IMR-90 (cell line): ENCODE measurements at regions not wholly inside any gene's neighbourhood (a gene's known extent, or its start where the extent isn't known, plus 50 kb on each side); places are given as distances from the start of the nearest gene placed in this dataset.

Source experiments
- ATAC-seq: fragments of 200-7000 bp; cut with Tn5 transposase; 2 replicates; pipeline ENCODE4 v1.9.1; 2020; ENCODE audit warnings: low read depth, mild to moderate bottlenecking, moderate library complexity
- BruUV-seq: library from RNA; stranded (reverse); fragments of 400-500 nt; replicated peaks from 2 replicates; lab custom pipeline; 2021; lab: Mats Ljungman, UMichigan
- CTCF ChIA-PET: fragments of 300-600 bp; formaldehyde crosslinking; extraction: SDS; loops from one replicate; lab custom pipeline; 2021; ENCODE audit warnings: antibody characterized with exemption; lab: Yijun Ruan, JAX
- POLR2A ChIA-PET: fragments of 300-600 bp; sonication (Branson Sonifier 250); formaldehyde crosslinking; loops from one replicate; lab custom pipeline; 2022; ENCODE audit warnings: antibody characterized with exemption; ENCODE audit not compliant: unreplicated experiment; lab: Charles Lee
- DNase-seq: peaks from one replicate; pipeline ENCODE4 v3.0.0; 2013
- H2AFZ ChIP-seq: replicated peaks from 2 replicates; pipeline ENCODE3; 2013; ENCODE audit warnings: low read length, mild to moderate bottlenecking; ENCODE audit not compliant: poor library complexity
- H2AK5ac ChIP-seq: 2 replicates; pipeline ENCODE4 v1.6.1; 2013; ENCODE audit warnings: low read depth, low read length, inconsistent platforms
- H2AK9ac ChIP-seq: replicated peaks from 2 replicates; pipeline ENCODE3; 2013; ENCODE audit warnings: mild to moderate bottlenecking, low read depth, low read length, moderate library complexity; ENCODE audit not compliant: poor library complexity
- H2BK120ac ChIP-seq: 2 replicates; pipeline ENCODE4 v1.6.1; 2013; ENCODE audit warnings: low read depth, low read length, inconsistent platforms
- H2BK15ac ChIP-seq: 3 replicates; pipeline ENCODE4 v1.6.1; 2013; ENCODE audit warnings: low read depth, low read length, inconsistent platforms
- H2BK20ac ChIP-seq: 2 replicates; pipeline ENCODE4 v1.6.1; 2013; ENCODE audit warnings: low read depth, mild to moderate bottlenecking, inconsistent platforms, low read length, moderate library complexity
- H2BK5ac ChIP-seq: 2 replicates; pipeline ENCODE4 v1.6.1; 2013; ENCODE audit warnings: mild to moderate bottlenecking, low read depth, low read length, inconsistent platforms; ENCODE audit not compliant: poor library complexity, severe bottlenecking
- H3K14ac ChIP-seq: replicated peaks from 2 replicates; pipeline ENCODE4 v1.6.1; 2013; ENCODE audit warnings: low read depth, low read length, inconsistent platforms
- H3K18ac ChIP-seq: 2 replicates; pipeline ENCODE4 v1.6.1; 2013; ENCODE audit warnings: low read depth, low read length, control low read depth
- H3K23ac ChIP-seq: 2 replicates; pipeline ENCODE4 v1.6.1; 2013; ENCODE audit warnings: low read depth, low read length, inconsistent platforms
- H3K27ac ChIP-seq: 2 replicates; pipeline ENCODE4 v1.5.1; 2013; ENCODE audit warnings: mild to moderate bottlenecking, control low read depth, low read length; ENCODE audit not compliant: insufficient read depth
- H3K27me3 ChIP-seq: 2 replicates; pipeline ENCODE4 v1.6.1; 2013; ENCODE audit warnings: low read length; ENCODE audit not compliant: control insufficient read depth, insufficient read depth
- H3K36me3 ChIP-seq: 2 replicates; pipeline ENCODE4 v1.6.1; 2013; ENCODE audit warnings: low read length, mixed read lengths; ENCODE audit not compliant: control insufficient read depth, insufficient read depth
- H3K4ac ChIP-seq: 2 replicates; pipeline ENCODE4 v1.6.1; 2013; ENCODE audit warnings: low read depth, low read length, inconsistent platforms
- H3K4me1 ChIP-seq: 2 replicates; pipeline ENCODE4 v1.6.1; 2013; ENCODE audit warnings: low read length, mixed read lengths; ENCODE audit not compliant: control insufficient read depth, insufficient read depth
- H3K4me2 ChIP-seq: 2 replicates; pipeline ENCODE4 v1.6.1; 2013; ENCODE audit warnings: low read depth, mild to moderate bottlenecking, control low read depth, low read length, moderate library complexity
- H3K4me3 ChIP-seq: 2 replicates; pipeline ENCODE4 v1.5.1; 2013; ENCODE audit warnings: low read depth, mild to moderate bottlenecking, control low read depth, low read length, moderate library complexity; ENCODE audit not compliant: insufficient read depth
- H3K56ac ChIP-seq: 2 replicates; pipeline ENCODE4 v1.6.1; 2013; ENCODE audit warnings: low read length, inconsistent platforms; ENCODE audit not compliant: insufficient read depth; ENCODE audit errors: extremely low read depth
- H3K79me1 ChIP-seq, 2 experiments: 2 replicates each; pipeline ENCODE4 v1.6.1; 2013; ENCODE audit warnings: low read length in 2 of 2, inconsistent platforms in 1 of 2, low read depth in 1 of 2
- H3K9ac ChIP-seq: 2 replicates; pipeline ENCODE4 v1.6.1; 2013; ENCODE audit warnings: low read depth, low read length, control low read depth
- H3K9me1 ChIP-seq: 2 replicates; pipeline ENCODE4 v1.6.1; 2013; ENCODE audit warnings: low read length, inconsistent platforms; ENCODE audit not compliant: insufficient read depth
- H3K9me3 ChIP-seq: 2 replicates; pipeline ENCODE4 v1.6.1; 2013; ENCODE audit warnings: low read length; ENCODE audit not compliant: control insufficient read depth, insufficient read depth
- H4K20me1 ChIP-seq: 2 replicates; pipeline ENCODE4 v1.6.1; 2013; ENCODE audit warnings: low read length, inconsistent platforms; ENCODE audit not compliant: insufficient read depth
- H4K5ac ChIP-seq: 2 replicates; pipeline ENCODE4 v1.6.1; 2013; ENCODE audit warnings: mild to moderate bottlenecking, low read depth, low read length, control low read depth
- H4K8ac ChIP-seq, 2 experiments: 2 replicates each; pipeline ENCODE4 v1.6.1; 2013; ENCODE audit warnings: low read depth in 2 of 2, low read length in 2 of 2, control low read depth in 1 of 2, inconsistent platforms in 1 of 2
- H4K91ac ChIP-seq: 2 replicates; pipeline ENCODE4 v1.6.1; 2013; ENCODE audit warnings: low read depth, low read length, inconsistent platforms; ENCODE audit not compliant: insufficient read depth
- MAFK ChIP-seq: IDR thresholded peaks from 2 replicates; pipeline ENCODE4 v1.6.1; 2012; ENCODE audit warnings: low read depth, low read length, improper control_type of control experiment
- MXI1 ChIP-seq: IDR thresholded peaks from 2 replicates; pipeline ENCODE4 v1.6.1; 2012; ENCODE audit warnings: low read depth, mild to moderate bottlenecking, low read length, moderate library complexity, borderline replicate concordance
- RFX5 ChIP-seq: IDR thresholded peaks from 2 replicates; pipeline ENCODE4 v1.8.0; 2012; ENCODE audit warnings: low read depth, mild to moderate bottlenecking, low read length, moderate library complexity
- WGBS, 2 experiments: methylation state at CpG; one replicate each; pipeline versions ENCODE4 v1.1.5 to v1.1.7; 2013; ENCODE audit warnings: missing lambda C conversion rate in 2 of 2; ENCODE audit not compliant: insufficient read length in 1 of 2; ENCODE audit errors: extremely low coverage in 2 of 2; 5-methylcytosine and 5-hydroxymethylcytosine counted together
- dilution Hi-C: fragments of 300-500 bp; cut with HindIII; formaldehyde crosslinking; loops from one replicate; pipeline ENCODE4 v1.14.3; 2018; ENCODE audit warnings: low sequenced_read_pairs; ENCODE audit not compliant: unreplicated experiment
- in situ Hi-C: fragments of 300-500 bp; cut with MboI; formaldehyde crosslinking; loops from 3 replicates; pipeline ENCODE4 v1.14.3; 2019; ENCODE audit warnings: low sequenced_read_pairs, inconsistent platforms, mixed read lengths
- intact Hi-C: fragments of 100-400 bp; cut with micrococcal nuclease; formaldehyde crosslinking; loops from 2 replicates; pipeline ENCODE4 v1.10.0; 2022
- TF ChIP-seq, protein P1 (sequence below): fragments of 150-350 bp; IDR thresholded peaks from 2 replicates; pipeline ENCODE4 v1.6.1; 2017; ENCODE audit warnings: mild to moderate bottlenecking, antibody characterized with exemption, low read length, low read depth
- TF ChIP-seq, protein P2 (sequence below): fragments of 150-350 bp; IDR thresholded peaks from 2 replicates; pipeline ENCODE4 v1.6.1; 2016; ENCODE audit warnings: low read depth, mild to moderate bottlenecking, low read length, moderate library complexity, borderline replicate concordance

- no peaks in the 10 kb centered on the region for H3K9me3 ChIP-seq
- no peak overlapping the region for H3K18ac ChIP-seq
- H2BK5ac ChIP-seq = no peak overlapping the region
- DNase-seq (no peak), ATAC-seq (no peak)
- dilution Hi-C loops (no loop called here), in situ Hi-C loops (no loop called here), intact Hi-C loops (no loop called here)
- H2BK120ac ChIP-seq = no peak overlapping the region
- H3K23ac ChIP-seq = no peak overlapping the region
- no peak overlapping the region for H3K56ac ChIP-seq
- H4K20me1 ChIP-seq = no peaks in the 10 kb centered on the region
- no peak overlapping the region for H3K9ac ChIP-seq
- no peak overlapping the region for H3K14ac ChIP-seq
- POLR2A ChIA-PET = no interaction called here
- H2AK5ac ChIP-seq = no peak overlapping the region
- H4K8ac ChIP-seq = no peak overlapping the region
- no CpG with 5 or more reads among the region's 3 CpGs for WGBS, 2 experiments
- no peak overlapping the region for H2BK15ac ChIP-seq
- no peak overlapping the region for H2AFZ ChIP-seq
- H3K4ac ChIP-seq = no peak overlapping the region
- H3K27ac ChIP-seq = no peak overlapping the region
- TF ChIP-seq, protein P1, sequence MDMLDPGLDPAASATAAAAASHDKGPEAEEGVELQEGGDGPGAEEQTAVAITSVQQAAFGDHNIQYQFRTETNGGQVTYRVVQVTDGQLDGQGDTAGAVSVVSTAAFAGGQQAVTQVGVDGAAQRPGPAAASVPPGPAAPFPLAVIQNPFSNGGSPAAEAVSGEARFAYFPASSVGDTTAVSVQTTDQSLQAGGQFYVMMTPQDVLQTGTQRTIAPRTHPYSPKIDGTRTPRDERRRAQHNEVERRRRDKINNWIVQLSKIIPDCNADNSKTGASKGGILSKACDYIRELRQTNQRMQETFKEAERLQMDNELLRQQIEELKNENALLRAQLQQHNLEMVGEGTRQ = no peak
- TF ChIP-seq RFX5 (no peak), MAFK (no peak), MXI1 (no peak)
- TF ChIP-seq, protein P2, sequence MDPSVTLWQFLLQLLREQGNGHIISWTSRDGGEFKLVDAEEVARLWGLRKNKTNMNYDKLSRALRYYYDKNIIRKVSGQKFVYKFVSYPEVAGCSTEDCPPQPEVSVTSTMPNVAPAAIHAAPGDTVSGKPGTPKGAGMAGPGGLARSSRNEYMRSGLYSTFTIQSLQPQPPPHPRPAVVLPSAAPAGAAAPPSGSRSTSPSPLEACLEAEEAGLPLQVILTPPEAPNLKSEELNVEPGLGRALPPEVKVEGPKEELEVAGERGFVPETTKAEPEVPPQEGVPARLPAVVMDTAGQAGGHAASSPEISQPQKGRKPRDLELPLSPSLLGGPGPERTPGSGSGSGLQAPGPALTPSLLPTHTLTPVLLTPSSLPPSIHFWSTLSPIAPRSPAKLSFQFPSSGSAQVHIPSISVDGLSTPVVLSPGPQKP = no peak
- H2BK20ac ChIP-seq = no peak overlapping the region
- no peak overlapping the region for H3K4me2 ChIP-seq
- H3K4me3 ChIP-seq = no peak overlapping the region
- H3K79me1 ChIP-seq = no peaks in the 10 kb centered on the region
- no peak overlapping the region for H2AK9ac ChIP-seq
- H3K27me3 ChIP-seq = peaks cover 2% of the 10 kb centered on the region; the same call in 1 of the 2 replicates
- no peaks in the 10 kb centered on the region for H3K4me1 ChIP-seq
- H3K36me3 ChIP-seq = no peaks in the 10 kb centered on the region
- H4K91ac ChIP-seq = no peak overlapping the region
- no peak overlapping the region for H4K5ac ChIP-seq
- CTCF ChIA-PET = no interaction called here
- H3K9me1 ChIP-seq = no peaks in the 10 kb centered on the region
- BruUV-seq = no TSS peak
Measured at GRCh38 chr6:109235481-109236038, 140.3 kb downstream of the CEP57L1 start.
